ENCODE measurements at regions not wholly inside any gene's neighbourhood (a gene's known extent, or its start where the extent isn't known, plus 50 kb on each side); places are given as distances from the start of the nearest gene placed in this dataset.

GRCh38 chr11:28627690-28628255 is 519.6 kb downstream of the METTL15 start:
- ChIA-PET CTCF (no interaction called here), POLR2A (no interaction called here)
- H3K27ac Mint-ChIP-seq: no peak overlapping the region
- no peaks in the 10 kb centered on the region for H3K4me1 Mint-ChIP-seq
- no peak for DNase-seq
- no peak overlapping the region for H3K4me3 Mint-ChIP-seq
- H3K27me3 Mint-ChIP-seq: no peaks in the 10 kb centered on the region
- intact Hi-C loops (cut with micrococcal nuclease): no loop called here
- peaks cover 2% of the 10 kb centered on the region for H3K9me3 Mint-ChIP-seq
- TF ChIP-seq CTCF (IDR thresholded peaks at IDR 0.05): no peak
- H3K36me3 Mint-ChIP-seq (ENCODE audit: low read depth): no peaks in the 10 kb centered on the region
- ATAC-seq (ENCODE audit: low read depth): no peak

GRCh38 chr11:28625532-28625931 is 517.3 kb downstream of the METTL15 start:
- no peak for TF ChIP-seq CTCF (IDR thresholded peaks at IDR 0.05)
- Mint-ChIP-seq H3K4me3 (no peak overlapping the region), H3K36me3 (ENCODE audit: low read depth) (no peaks in the 10 kb centered on the region), H3K27ac (no peak overlapping the region), H3K9me3 (peaks cover 2% of the 10 kb centered on the region), H3K27me3 (no peaks in the 10 kb centered on the region), H3K4me1 (no peaks in the 10 kb centered on the region)
- ATAC-seq (ENCODE audit: low read depth) (no peak), DNase-seq (no peak)
- intact Hi-C loops (cut with micrococcal nuclease): no loop called here
- POLR2A ChIA-PET: no interaction called here
- CTCF ChIA-PET: no interaction called here

- H3K36me3 Mint-ChIP-seq (ENCODE audit: low read depth): no peaks in the 10 kb centered on the region
- no peaks in the 10 kb centered on the region for H3K4me1 Mint-ChIP-seq
- H3K4me3 Mint-ChIP-seq: no peak overlapping the region
- ATAC-seq (ENCODE audit: low read depth): no peak
- DNase-seq: no peak
- intact Hi-C loops (cut with micrococcal nuclease): no loop called here
- no peaks in the 10 kb centered on the region for H3K27me3 Mint-ChIP-seq
- ChIA-PET POLR2A (no interaction called here), CTCF (no interaction called here)
- H3K27ac Mint-ChIP-seq: no peak overlapping the region
- TF ChIP-seq CTCF (IDR thresholded peaks at IDR 0.05): no peak
- H3K9me3 Mint-ChIP-seq: no peaks in the 10 kb centered on the region
Measured at GRCh38 chr11:28621753-28622152, 513.6 kb downstream of the METTL15 start.

- ATAC-seq (ENCODE audit: low read depth) (no peak), DNase-seq (no peak)
- Mint-ChIP-seq H3K27me3 (no peaks in the 10 kb centered on the region), H3K9me3 (no peaks in the 10 kb centered on the region), H3K36me3 (ENCODE audit: low read depth) (no peaks in the 10 kb centered on the region), H3K27ac (no peak overlapping the region), H3K4me3 (no peak overlapping the region), H3K4me1 (no peaks in the 10 kb centered on the region)
- ChIA-PET CTCF (no interaction called here), POLR2A (no interaction called here)
- intact Hi-C loops (cut with micrococcal nuclease): no loop called here
- TF ChIP-seq CTCF (IDR thresholded peaks at IDR 0.05): no peak
Measured at GRCh38 chr11:28619846-28620540, 511.8 kb downstream of the METTL15 start.

- DNase-seq (no peak), ATAC-seq (ENCODE audit: low read depth) (no peak)
- H3K9me3 Mint-ChIP-seq: no peaks in the 10 kb centered on the region
- no peak for TF ChIP-seq CTCF (IDR thresholded peaks at IDR 0.05)
- H3K27ac Mint-ChIP-seq: no peak overlapping the region
- H3K36me3 Mint-ChIP-seq (ENCODE audit: low read depth): no peaks in the 10 kb centered on the region
- CTCF ChIA-PET: no interaction called here
- intact Hi-C loops (cut with micrococcal nuclease): no loop called here
- no peak overlapping the region for H3K4me3 Mint-ChIP-seq
- no peaks in the 10 kb centered on the region for H3K4me1 Mint-ChIP-seq
- no peaks in the 10 kb centered on the region for H3K27me3 Mint-ChIP-seq
- POLR2A ChIA-PET: no interaction called here
Measured at GRCh38 chr11:28618416-28618815, 510.2 kb downstream of the METTL15 start.
